ENCODE measurements at regions not wholly inside any gene's neighbourhood (a gene's known extent, or its start where the extent isn't known, plus 50 kb on each side); places are given as distances from the start of the nearest gene placed in this dataset.
"Not testable (repeated sequence)": the region's sequence is repeated elsewhere in the genome, so short reads cannot be mapped to it uniquely, and the experiment has no call there.

- DNase-seq (ENCODE audit: low read depth, low spot score); H3K36me3 ChIP-seq (ENCODE audit: control insufficient read depth in 2 of 2, extremely low read depth in 1 of 2, insufficient read depth in 2 of 2, low read length in 2 of 2); H3K9me1 ChIP-seq (ENCODE audit: control insufficient read depth, extremely low read depth, insufficient read depth, low read length); H3K79me2 ChIP-seq (ENCODE audit: control insufficient read depth, insufficient read depth, low read length); H3K4me1 ChIP-seq (ENCODE audit: control insufficient read depth, extremely low read depth, insufficient read depth, low read length); H3K27me3 ChIP-seq (ENCODE audit: control insufficient read depth, extremely low read depth, insufficient read depth, low read length); H3K9me3 ChIP-seq (ENCODE audit: control insufficient read depth, low read depth, low read length); H3K27ac ChIP-seq (ENCODE audit: control insufficient read depth, insufficient read depth, low read length); H2AFZ ChIP-seq (ENCODE audit: control insufficient read depth, low read length); FAIRE-seq; H4K20me1 ChIP-seq (ENCODE audit: control insufficient read depth, extremely low read depth, insufficient read depth, low read length); dilution Hi-C loops (cut with MboI; ENCODE audit: extremely low pct_ligation_motif_present, low sequenced_read_pairs); H3K4me3 ChIP-seq (ENCODE audit: control insufficient read depth in 2 of 3, extremely low read depth in 1 of 3, insufficient read depth in 2 of 3, low read depth in 1 of 3, low read length in 3 of 3); H3K9ac ChIP-seq (ENCODE audit: control insufficient read depth, extremely low read depth, insufficient read depth, low read length); H3K4me2 ChIP-seq (ENCODE audit: control insufficient read depth, extremely low read depth, insufficient read depth, low read depth, low read length): not testable (repeated sequence)
These were observed 359.5 kb downstream of the CACNA1B start for GRCh38 chr9:138237099-138237498.

- H3K27ac ChIP-seq (ENCODE audit: control insufficient read depth, insufficient read depth, low read length); FAIRE-seq; H3K4me2 ChIP-seq (ENCODE audit: control insufficient read depth, extremely low read depth, insufficient read depth, low read depth, low read length); H3K36me3 ChIP-seq (ENCODE audit: control insufficient read depth in 2 of 2, extremely low read depth in 1 of 2, insufficient read depth in 2 of 2, low read length in 2 of 2); H3K27me3 ChIP-seq (ENCODE audit: control insufficient read depth, extremely low read depth, insufficient read depth, low read length); H3K9me1 ChIP-seq (ENCODE audit: control insufficient read depth, extremely low read depth, insufficient read depth, low read length); H3K79me2 ChIP-seq (ENCODE audit: control insufficient read depth, insufficient read depth, low read length); H3K9ac ChIP-seq (ENCODE audit: control insufficient read depth, extremely low read depth, insufficient read depth, low read length); H3K9me3 ChIP-seq (ENCODE audit: control insufficient read depth, low read depth, low read length); dilution Hi-C loops (cut with MboI; ENCODE audit: extremely low pct_ligation_motif_present, low sequenced_read_pairs); H3K4me3 ChIP-seq (ENCODE audit: control insufficient read depth in 2 of 3, extremely low read depth in 1 of 3, insufficient read depth in 2 of 3, low read depth in 1 of 3, low read length in 3 of 3); H2AFZ ChIP-seq (ENCODE audit: control insufficient read depth, low read length); H4K20me1 ChIP-seq (ENCODE audit: control insufficient read depth, extremely low read depth, insufficient read depth, low read length); DNase-seq (ENCODE audit: low read depth, low spot score); H3K4me1 ChIP-seq (ENCODE audit: control insufficient read depth, extremely low read depth, insufficient read depth, low read length): not testable (repeated sequence)
These were observed 405.3 kb downstream of the CACNA1B start for GRCh38 chr9:138282903-138283302.

Small RNAs in the stretch of these regions (small RNA-seq; reads per million reads assigned to genes)
- gene RNU6-785P (ENCODE audit: insufficient read length in 3 of 3, low read depth in 3 of 3, low replicate concordance in 1 of 3): 0 reads per million in 3 experiments
